Transverse colon (tissue), 4 donors: ENCODE measurements at regions not wholly inside any gene's neighbourhood (a gene's known extent, or its start where the extent isn't known, plus 50 kb on each side); places are given as distances from the start of the nearest gene placed in this dataset.
"Not testable (repeated sequence)": the region's sequence is repeated elsewhere in the genome, so short reads cannot be mapped to it uniquely, and the experiment has no call there.

Experiments used
- DNase-seq: peaks from one replicate; pipeline ENCODE4 v3.0.0-alpha.2; 2019
- H3K27ac ChIP-seq, 4 donors: fragments of 200-600 bp; sonication (generic); 2 replicates each; pipeline ENCODE4 v1.5.1; 2016 to 2018; ENCODE audit warnings: inconsistent platforms in 4 of 4
- H3K27me3 ChIP-seq: fragments of 200-600 bp; sonication (generic); 2 replicates; pipeline ENCODE4 v1.5.1; 2017; ENCODE audit warnings: inconsistent platforms
- H3K36me3 ChIP-seq, 4 donors: fragments of 200-600 bp; sonication (generic); 2 replicates each; pipeline ENCODE4 v1.5.1; 2017 to 2019; ENCODE audit warnings: inconsistent platforms in 4 of 4
- H3K4me1 ChIP-seq, 4 donors: fragments of 200-600 bp; sonication (generic); 2 replicates each; pipeline ENCODE4 v1.5.1; 2017 to 2020; ENCODE audit warnings: inconsistent platforms in 4 of 4
- H3K4me3 ChIP-seq, 4 donors: fragments of 200-600 bp; sonication (generic); 1 replicate in 1 of 4; 2 replicates in 3 of 4; pipeline versions ENCODE4 v1.5.1 to v1.6.1; 2017 to 2019; ENCODE audit warnings: inconsistent platforms in 4 of 4
- H3K9me3 ChIP-seq, 2 donors: fragments of 200-600 bp; sonication (generic); 2 replicates each; pipeline ENCODE4 v1.5.1; 2017 to 2019; ENCODE audit warnings: inconsistent platforms in 2 of 2
- EP300 ChIP-seq: sonication (generic); formaldehyde crosslinking; IDR thresholded peaks from one replicate; pipeline ENCODE4 v1.6.1; 2017; ENCODE audit warnings: antibody characterized with exemption, low read depth
- POLR2A ChIP-seq: fragments of 450-650 bp; IDR thresholded peaks from one replicate; pipeline ENCODE4 v1.6.1; 2016; ENCODE audit warnings: antibody characterized with exemption, mild to moderate bottlenecking, moderate library complexity
- POLR2AphosphoS5 ChIP-seq, 3 donors: sonication (generic); formaldehyde crosslinking; IDR thresholded peaks; one replicate each; pipeline ENCODE4 v1.6.1; 2016; ENCODE audit warnings: antibody characterized with exemption in 3 of 3
- WGBS, 2 donors: methylation state at CpG; one replicate each; pipeline ENCODE4 v1.1.5; 2018; ENCODE audit warnings: low coverage in 1 of 2; 5-methylcytosine and 5-hydroxymethylcytosine counted together
- in situ Hi-C, 4 donors: fragments of 200-750 bp; cut with MboI; loops; one replicate each; pipeline versions ENCODE4 v1.15.0 to v1.15.1; 2017; ENCODE audit warnings: low sequenced_read_pairs in 3 of 4, low pct_ligation_motif_present in 1 of 4, low pct_unique_long_range_greater_than_20kb in 1 of 4
- intact Hi-C: fragments of 100-400 bp; cut with DNase I; formaldehyde crosslinking; loops from one replicate; pipeline ENCODE4 v1.15.1; 2023; ENCODE audit warnings: low total_unique reads
- TF ChIP-seq, protein P1 (sequence below), 5 experiments: fragments of 200-600 bp in 3 of 5; fragments of 450-650 bp in 2 of 5; sonication (generic) in 3 of 5; IDR thresholded peaks; 1 replicate in 2 of 5; 2 replicates in 3 of 5; pipeline ENCODE4 v1.5.1; 2016 to 2017; ENCODE audit warnings: antibody characterized with exemption in 5 of 5, inconsistent platforms in 3 of 5, mild to moderate bottlenecking in 2 of 5, moderate library complexity in 1 of 5

DNA sequence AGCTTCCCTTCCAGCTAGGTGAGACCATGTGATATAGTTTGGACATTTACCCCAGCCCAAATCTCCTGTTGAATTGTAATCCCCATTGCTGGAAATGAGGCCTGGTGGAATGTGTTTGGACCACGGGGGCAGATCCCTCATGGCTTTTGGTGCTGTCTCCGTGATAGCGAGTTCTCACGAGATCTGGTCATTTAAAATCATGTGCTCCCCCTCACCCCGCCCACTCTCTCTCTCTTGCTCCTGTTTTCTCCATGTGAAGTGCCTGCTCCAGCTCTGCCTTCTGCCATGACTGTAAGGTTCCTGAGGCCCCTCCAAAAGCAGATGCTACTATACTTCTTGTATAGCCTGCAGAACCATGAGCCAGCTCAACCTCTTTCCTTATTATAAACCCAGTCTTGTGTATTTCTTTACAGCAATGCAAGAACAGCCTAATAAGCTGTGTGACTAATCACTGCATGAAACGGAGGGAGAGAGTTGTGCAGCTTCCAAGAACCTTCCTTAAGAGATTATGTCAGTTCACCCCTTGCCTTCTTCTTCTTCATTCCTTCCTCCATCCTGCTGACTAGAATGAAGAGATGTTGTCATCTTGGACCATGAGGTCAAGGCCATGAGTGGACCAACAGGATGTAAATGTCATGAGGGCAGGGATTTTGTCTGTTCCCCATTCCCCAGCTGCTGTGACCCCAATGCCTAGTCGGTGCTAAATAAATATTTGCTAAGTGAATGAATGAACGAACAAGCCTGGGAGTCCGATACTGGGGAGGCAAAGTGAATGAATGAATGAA lies 91.0 kb downstream of the CPN2 start:
- H3K27ac ChIP-seq: no peak overlapping the region

DNA sequence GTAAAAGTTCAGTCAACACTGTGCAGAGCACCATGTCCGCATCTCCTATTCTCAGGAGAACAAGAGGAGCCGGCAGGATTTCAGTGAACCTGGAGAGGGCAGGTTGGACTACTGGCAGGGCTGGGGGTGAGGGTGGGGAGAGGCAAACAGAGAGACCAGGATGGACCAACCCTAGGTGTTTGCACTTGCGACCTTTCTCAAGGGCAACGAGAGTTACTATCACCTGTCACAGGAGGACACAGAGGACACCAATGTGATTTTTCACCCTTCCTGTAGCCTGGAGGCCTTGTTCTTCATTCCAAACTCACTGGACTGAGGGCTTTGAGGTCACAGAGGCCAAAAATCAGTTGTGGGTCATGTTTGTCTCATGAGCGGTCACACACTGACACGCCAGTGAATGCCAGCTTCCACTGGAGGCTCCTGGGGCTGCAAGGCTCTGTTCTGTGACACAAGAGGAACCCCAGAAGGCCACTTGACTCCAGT lies 89.5 kb downstream of the CPN2 start:
- H3K9me3 ChIP-seq: peaks cover 0 to 6% of the 10 kb centered on the region in 2 donors
- no peaks in the 10 kb centered on the region for H3K27me3 ChIP-seq
- in situ Hi-C loops: no loop called here
- no peak overlapping the region for H3K27ac ChIP-seq
- no peaks in the 10 kb centered on the region for H3K36me3 ChIP-seq
- H3K4me3 ChIP-seq: no peak overlapping the region
- H3K4me1 ChIP-seq: peaks cover 5 to 11% (median 10%) of the 10 kb centered on the region in 4 donors
- WGBS, 2 donors: 85 to 93% methylated on average over 2 to 6 of the region's 6 CpGs
- TF ChIP-seq EP300: no peak
- TF ChIP-seq, protein P1, sequence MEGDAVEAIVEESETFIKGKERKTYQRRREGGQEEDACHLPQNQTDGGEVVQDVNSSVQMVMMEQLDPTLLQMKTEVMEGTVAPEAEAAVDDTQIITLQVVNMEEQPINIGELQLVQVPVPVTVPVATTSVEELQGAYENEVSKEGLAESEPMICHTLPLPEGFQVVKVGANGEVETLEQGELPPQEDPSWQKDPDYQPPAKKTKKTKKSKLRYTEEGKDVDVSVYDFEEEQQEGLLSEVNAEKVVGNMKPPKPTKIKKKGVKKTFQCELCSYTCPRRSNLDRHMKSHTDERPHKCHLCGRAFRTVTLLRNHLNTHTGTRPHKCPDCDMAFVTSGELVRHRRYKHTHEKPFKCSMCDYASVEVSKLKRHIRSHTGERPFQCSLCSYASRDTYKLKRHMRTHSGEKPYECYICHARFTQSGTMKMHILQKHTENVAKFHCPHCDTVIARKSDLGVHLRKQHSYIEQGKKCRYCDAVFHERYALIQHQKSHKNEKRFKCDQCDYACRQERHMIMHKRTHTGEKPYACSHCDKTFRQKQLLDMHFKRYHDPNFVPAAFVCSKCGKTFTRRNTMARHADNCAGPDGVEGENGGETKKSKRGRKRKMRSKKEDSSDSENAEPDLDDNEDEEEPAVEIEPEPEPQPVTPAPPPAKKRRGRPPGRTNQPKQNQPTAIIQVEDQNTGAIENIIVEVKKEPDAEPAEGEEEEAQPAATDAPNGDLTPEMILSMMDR (IDR thresholded peaks at IDR 0.05): no peak
- no peak for TF ChIP-seq POLR2AphosphoS5 (IDR thresholded peaks at IDR 0.05)
- no peak for TF ChIP-seq POLR2A
- intact Hi-C loops: no loop called here
- DNase-seq: no peak

More for the DNA sequence above, 91.0 kb downstream of the CPN2 start:
- H3K4me1 ChIP-seq: peaks cover 0 to 1% (median under 1%) of the 10 kb centered on the region in 4 donors
- TF ChIP-seq, protein P1 (IDR thresholded peaks at IDR 0.05): no peak
- no peak for TF ChIP-seq EP300
- no peak for TF ChIP-seq POLR2AphosphoS5 (IDR thresholded peaks at IDR 0.05)
- no peak for TF ChIP-seq POLR2A
- H3K27me3 ChIP-seq: no peaks in the 10 kb centered on the region
- H3K4me3 ChIP-seq: no peak overlapping the region
- in situ Hi-C loops (no loop called here), intact Hi-C loops (no loop called here)
- WGBS, 2 donors: 76 to 90% methylated on average over 8 to 9 of the region's 9 CpGs
- peaks cover 0 to 6% of the 10 kb centered on the region in 2 donors for H3K9me3 ChIP-seq
- no peak for DNase-seq
- H3K36me3 ChIP-seq: no peaks in the 10 kb centered on the region

DNA sequence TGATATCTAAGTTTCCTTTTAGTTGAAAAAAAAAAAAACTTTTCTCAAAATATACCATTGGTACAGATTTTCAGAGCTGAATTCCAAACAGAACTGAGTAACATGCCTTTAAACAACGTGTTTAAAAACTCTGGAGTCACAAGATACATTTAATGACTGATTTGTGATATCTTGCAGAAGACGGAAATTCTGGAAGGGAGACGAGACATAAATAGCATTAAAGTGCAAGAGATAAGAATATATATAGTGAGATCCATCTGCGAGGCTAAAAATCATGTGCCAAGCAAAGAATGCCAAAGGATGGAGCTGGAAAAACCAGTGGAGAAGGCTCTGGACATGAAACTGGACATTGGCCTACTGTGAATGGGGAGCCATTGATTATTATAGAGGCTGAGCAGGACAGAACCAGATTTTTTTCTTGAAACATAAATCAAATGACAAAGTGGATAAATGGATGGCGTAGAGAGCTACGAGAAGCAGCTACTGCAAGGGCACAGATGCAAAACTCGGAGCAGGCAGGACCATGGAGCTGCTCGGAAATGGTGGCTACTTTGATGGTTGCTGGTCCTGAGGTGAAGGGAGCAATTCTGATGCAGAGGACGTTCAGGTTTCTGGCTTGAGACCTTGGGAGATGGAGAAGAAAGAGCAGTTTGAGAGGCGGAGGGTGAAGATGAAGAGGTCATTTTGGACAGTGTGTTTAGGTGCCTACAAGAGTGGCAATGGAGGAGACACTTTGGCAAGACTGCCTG lies 88.8 kb downstream of the CPN2 start:
- TF ChIP-seq POLR2A (no peak), POLR2AphosphoS5 (IDR thresholded peaks at IDR 0.05) (no peak), EP300 (no peak)
- TF ChIP-seq, protein P1 (IDR thresholded peaks at IDR 0.05): no peak
- Histone ChIP-seq H3K36me3 (no peaks in the 10 kb centered on the region), H3K27ac (no peak overlapping the region), H3K27me3 (no peaks in the 10 kb centered on the region), H3K9me3 (peaks cover 0 to 6% of the 10 kb centered on the region in 2 donors), H3K4me3 (no peak overlapping the region), H3K4me1 (peaks cover 5 to 13% (median 10%) of the 10 kb centered on the region in 4 donors)
- no peak for DNase-seq
- in situ Hi-C loops: no loop called here
- intact Hi-C loops: no loop called here
- WGBS, 2 donors: 83 to 86% methylated on average over 8 to 10 of the region's 10 CpGs

DNA sequence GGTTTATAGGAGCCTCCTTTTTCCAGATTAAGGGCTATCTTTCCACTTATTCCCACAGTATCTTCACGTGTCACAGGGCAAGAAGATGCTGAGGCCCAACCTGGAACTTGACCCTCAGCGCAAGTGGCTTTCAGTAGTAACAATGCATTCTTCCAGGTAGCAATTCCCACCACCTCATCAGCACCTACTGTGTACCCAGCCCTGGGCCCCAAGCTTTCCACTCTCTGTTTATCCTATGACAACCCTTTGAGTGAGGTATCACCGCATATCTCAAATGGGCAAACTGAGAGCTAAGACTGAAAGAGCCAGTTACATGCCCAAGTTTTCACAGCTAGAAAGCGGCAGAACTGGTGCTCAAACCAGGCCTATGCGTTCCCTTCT lies 88.2 kb downstream of the CPN2 start:
- Histone ChIP-seq H3K27me3 (no peaks in the 10 kb centered on the region), H3K36me3 (no peaks in the 10 kb centered on the region), H3K4me1 (peaks cover 5 to 13% (median 12%) of the 10 kb centered on the region in 4 donors), H3K9me3 (peaks cover 0 to 6% of the 10 kb centered on the region in 2 donors), H3K4me3 (no peak overlapping the region), H3K27ac (no peak overlapping the region)
- intact Hi-C loops: no loop called here
- TF ChIP-seq POLR2A: no peak
- TF ChIP-seq POLR2AphosphoS5 (IDR thresholded peaks at IDR 0.05): no peak
- TF ChIP-seq, protein P1 (IDR thresholded peaks at IDR 0.05): no peak
- no peak for TF ChIP-seq EP300
- WGBS, 2 donors: 80 to 97% methylated on average over 2 to 5 of the region's 5 CpGs
- in situ Hi-C loops: no loop called here
- DNase-seq: no peak

DNA sequence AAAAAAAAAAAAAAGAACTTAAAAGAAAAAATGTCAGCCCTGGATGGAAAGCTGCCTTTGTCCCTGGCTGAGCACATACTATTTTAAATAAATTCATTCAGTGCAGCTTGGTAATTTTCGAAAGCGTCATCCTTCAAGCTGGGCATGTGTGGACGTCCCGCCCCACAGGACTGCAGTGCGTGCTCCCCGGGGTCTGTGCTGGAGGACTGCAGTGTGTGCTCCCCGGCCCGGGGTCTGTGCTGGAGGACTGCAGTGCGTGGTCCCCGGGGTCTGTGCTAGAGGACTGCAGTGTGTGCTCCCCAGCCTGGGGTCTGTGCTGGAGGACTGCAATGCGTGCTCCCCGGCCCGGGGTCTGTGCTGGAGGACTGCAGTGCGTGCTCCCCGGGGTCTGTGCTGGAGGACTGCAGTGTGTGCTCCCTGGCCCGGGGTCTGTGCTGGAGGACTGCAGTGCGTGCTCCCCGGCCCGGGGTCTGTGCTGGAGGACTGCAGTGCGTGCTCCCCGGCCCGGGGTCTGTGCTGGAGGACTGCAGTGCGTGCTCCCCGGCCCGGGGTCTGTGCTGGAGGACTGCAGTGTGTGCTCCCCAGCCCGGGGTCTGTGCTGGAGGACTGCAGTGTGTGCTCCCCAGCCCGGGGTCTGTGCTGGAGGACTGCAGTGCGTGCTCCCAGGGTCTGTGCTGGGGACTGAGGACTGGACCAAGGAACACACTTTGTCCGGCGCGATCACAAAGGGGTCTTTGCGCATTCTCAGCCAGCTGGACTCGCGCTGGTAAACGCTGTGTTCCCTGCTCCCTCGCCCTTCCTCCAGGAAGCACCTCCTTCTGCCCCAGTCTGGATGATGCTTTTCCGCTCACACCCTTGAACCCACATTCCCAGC lies 86.3 kb downstream of the CPN2 start:
- H3K4me1 ChIP-seq: peaks cover 8 to 19% (median 15%) of the 10 kb centered on the region in 4 donors
- DNase-seq, H3K27me3 ChIP-seq, H3K9me3 ChIP-seq, H3K36me3 ChIP-seq, H3K4me3 ChIP-seq, in situ Hi-C loops: not testable (repeated sequence)
- H3K27ac ChIP-seq: peak overlapping the region; percentile 62 to 79 (median 70)
- intact Hi-C loops: loop anchor here (5.0 kb wide), 1 partner anchor 193 kb away; no protein-coding TSS in a partner anchor
- WGBS, 2 donors: 82% methylated on average over 28 of the region's 37 CpGs; no CpG with 5 or more reads in 1 of the 2 donors
